Retina (tissue), 1 donor: ENCODE measurements at regions not wholly inside any gene's neighbourhood (a gene's known extent, or its start where the extent isn't known, plus 50 kb on each side); places are given as distances from the start of the nearest gene placed in this dataset.
A peak's percentile ranks its signal among the peaks of the same experiment; 100 is the strongest.

Experiments used
- DNase-seq: peaks from one replicate; pipeline ENCODE4 v3.0.0-alpha.2; 2016

DNA sequence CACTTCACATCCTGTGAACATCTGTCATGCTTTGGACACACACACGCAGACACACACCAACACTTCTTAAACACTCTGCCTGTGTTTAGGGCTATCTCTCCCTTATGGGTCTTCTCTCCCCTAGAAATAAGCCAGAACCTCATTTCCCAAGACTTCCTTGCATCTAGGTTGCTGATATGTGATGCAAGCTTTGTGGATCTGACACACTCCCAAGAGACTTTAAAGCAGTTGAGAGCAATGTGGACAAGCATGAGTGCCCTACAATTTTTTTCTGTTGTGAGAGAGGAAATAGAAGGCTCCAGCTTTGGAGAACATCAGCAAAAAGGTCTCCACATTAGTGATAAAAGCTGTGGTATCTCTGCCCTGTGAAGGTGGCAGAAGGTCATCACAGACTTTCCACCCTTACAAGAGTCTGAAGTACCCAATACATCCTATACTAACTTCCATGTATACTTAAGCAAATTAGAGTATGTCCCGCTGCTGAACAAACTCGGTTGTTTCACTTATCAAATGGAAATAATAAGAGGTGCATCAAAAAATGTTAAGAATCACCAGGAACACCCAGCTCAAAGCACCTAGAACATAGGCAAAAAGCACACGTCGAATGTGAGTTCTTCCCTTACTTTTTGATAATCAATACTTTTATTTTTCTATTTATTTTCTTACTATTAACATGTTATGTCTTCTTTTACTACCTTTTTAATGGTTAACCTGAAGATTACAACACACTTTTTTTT, 267.6 kb downstream of the SETD4 start:
- DNase-seq = no peak

- peak; percentile 68 for DNase-seq
Observed at GRCh38 chr21:35791541-35792325, 268.6 kb downstream of the SETD4 start.

DNA sequence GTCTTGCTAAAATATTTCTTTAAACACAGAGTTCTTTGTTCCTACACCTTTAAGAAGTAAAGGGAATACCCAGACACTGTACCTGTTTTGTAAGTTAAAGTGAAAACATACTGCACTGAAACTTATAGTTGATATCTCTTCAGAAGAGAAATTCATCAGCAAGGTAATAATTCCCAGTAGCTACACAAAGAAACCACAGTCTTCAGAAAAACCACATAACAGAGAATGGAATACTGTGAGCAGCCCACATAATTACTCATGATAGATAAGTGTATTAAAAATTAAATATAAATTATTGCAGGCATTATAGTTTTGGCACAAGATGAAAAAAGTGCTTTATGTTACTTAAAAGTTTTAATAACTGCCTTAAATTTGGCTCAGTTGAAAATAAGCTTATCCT, 276.6 kb downstream of the SETD4 start:
- DNase-seq = no peak

DNA sequence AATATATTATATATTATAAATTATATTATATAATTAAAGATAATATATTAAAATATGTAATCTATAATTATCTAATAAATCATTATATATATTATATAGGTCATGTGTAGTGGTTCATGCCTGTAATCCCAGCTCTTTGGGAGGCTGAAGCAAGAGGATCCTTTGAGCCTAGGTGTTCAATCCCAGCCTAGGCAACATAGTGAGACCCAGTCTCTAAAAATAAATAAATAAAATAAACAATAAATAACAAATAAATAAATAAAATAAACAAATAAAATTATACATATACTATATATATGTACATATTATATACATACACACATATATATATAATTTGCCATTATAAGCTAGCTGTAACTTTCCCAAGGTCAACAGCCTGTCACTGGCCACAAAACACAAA, 277.7 kb downstream of the SETD4 start:
- DNase-seq = no peak

DNA sequence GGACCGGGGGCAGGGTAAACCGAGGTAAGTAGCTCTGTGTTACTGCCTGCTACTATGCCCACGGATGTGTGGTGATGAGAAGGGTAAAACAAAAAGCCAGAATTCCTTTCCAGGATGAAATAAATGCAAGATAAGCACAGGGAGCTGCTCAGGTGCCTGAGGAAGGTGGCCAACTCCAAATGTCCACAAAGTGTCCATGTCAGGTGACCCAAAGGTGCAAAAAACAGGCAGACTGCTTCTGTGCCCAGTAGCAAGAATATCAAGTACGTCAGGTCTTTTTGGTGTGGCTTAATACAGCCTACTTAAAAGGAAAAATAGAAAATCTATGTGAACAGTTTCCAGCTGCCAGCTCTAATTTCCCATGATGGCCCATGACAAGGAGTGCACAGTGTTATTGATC, 279.3 kb downstream of the SETD4 start:
- DNase-seq = no peak

- DNase-seq = no peak
Observed at GRCh38 chr21:35779690-35780570, 280.4 kb downstream of the SETD4 start.

DNA sequence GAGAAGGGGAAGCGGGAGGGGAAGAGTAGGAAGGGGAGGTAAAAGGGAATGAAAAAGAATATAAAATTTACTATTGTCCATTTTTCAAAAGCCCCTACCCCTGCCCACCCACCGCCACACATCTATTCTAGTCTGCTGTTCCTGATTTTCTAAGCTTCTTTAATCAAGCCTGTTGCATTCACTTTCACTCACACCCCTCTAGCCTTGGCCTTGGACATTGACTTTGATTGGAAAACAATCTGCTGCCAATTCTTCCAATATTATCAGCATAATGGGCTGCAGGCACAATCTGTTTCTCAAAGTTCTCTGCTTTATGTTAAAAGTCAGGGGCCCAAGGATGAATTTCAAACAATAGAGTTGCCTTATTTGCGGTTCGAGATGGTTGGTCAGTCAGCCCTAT, 281.2 kb downstream of the SETD4 start:
- DNase-seq = no peak

DNA sequence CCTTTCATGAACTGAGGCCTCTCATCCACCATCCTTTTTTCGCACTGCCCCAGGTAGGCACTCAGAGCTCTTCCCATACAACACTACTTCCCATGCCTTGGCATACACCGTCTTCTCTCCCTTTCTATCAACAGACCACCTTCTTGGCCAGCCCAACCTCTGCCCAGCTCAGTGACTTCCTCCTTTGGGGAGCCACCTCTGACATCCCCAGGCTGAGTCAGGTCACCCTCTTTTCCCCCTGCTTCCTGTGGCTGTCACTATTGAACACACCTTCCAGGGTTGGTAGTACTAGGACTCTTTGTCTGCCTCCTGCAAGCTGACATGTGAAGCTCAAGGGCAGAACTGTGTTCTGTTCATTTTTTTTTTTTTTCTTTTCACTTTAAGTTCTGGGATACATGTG, 283.2 kb downstream of the SETD4 start:
- DNase-seq = no peak

- DNase-seq = no peak
Observed at GRCh38 chr21:35775778-35776544, 284.4 kb downstream of the SETD4 start.

DNA sequence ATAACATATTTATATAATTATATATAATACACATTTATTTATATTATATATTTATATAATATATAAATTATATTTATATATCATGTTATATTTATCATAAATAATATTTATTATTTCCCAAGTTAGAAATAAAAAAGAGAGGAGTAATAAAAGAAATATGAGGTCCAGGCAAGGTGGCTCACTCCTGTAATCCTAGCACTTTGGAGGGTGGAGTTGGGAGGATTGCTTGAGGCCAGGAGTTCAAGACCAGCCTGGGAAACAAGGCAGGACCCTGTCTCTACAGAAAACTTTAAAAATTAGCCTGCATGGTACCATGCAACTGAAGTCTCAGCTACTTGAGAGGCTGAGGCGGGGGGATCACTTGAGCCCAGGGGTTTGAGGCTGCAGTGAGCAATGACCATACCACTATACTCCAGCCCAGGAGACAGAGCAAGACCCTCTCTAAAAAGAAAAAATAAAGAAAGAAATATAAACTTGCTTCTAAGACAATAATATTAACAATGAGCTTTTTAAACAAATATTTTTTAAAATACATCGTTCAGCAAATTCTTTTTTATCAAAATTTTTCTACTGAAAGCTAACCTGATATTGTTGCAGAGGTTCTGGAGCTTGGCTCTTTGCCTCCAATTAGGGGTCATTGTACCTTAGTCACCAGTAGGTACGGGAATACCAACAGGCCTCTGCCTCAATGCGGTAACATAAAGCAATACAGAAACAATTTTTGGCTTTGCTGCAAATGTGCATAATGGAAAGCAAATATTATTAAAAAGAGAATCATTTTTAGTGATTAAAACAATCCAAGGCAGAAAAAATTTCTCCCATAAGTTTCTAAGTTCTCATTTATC, 290.0 kb downstream of the SETD4 start:
- no peak for DNase-seq

DNA sequence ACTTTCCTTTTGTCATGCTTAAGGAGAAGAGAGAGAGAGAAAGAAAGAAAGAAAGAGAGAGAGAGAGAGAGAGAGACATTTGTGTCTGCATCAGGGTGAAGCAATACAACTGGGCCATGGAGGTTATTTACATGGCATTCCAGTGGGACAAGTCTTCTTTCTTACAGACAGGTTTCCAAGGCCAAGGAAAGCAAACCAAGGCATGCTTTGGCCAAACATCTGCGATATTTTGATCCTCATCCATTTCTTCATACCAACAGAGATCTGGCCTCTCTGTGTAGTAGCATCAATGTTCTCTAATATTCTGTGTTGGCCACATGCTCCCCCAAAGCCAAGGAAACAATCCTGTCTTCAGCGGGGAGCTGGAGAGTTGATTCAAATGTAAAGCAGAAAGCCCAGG, 292.1 kb downstream of the SETD4 start:
- no peak for DNase-seq

DNA sequence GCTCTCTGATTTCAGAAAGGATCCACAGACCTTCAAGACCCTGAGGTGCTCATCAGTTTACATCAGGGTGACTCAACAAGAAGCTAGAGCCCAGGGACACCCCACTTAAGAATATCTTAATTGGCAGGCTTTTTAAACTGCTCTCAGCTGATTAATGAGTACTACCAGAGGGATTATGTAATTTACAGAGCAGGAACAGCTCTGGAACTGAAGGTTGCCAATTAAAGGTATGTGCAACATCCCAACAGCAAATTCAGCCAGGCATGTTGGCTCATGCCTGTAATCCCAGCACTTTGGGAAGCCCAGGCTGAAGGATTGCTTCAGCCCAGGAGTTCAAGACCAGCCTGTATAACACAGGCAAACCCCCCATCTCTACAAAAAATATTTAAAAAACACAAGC, 295.7 kb downstream of the SETD4 start:
- DNase-seq = no peak

DNA sequence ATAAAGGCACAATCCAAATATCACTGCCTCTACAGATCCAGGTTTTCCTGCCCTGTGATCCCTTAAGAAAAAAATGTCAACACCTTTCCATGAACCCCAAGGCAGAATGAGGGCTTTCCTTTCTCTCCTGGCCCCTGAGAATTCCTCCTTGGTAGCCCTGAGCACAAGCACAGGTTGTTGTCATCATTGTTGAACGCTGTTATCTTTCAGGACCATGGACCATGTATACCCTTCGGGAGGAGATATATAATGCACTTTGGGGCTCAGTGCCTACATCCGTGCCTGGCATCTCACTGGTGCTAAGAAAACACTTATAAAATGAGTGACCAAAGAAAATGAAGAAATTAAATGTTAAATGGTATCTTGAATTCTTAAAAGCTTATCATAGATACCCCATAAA, 296.2 kb downstream of the SETD4 start:
- no peak for DNase-seq

GRCh38 chr21:35754583-35754982, 305.7 kb downstream of the SETD4 start:
- no peak for DNase-seq

GRCh38 chr21:35753308-35753707, 307.0 kb downstream of the SETD4 start:
- no peak for DNase-seq

- DNase-seq = no peak
Observed at GRCh38 chr21:35751171-35751570, 309.2 kb downstream of the SETD4 start.

- no peak for DNase-seq
Observed at GRCh38 chr21:35749904-35750303, 310.4 kb downstream of the SETD4 start.

DNA sequence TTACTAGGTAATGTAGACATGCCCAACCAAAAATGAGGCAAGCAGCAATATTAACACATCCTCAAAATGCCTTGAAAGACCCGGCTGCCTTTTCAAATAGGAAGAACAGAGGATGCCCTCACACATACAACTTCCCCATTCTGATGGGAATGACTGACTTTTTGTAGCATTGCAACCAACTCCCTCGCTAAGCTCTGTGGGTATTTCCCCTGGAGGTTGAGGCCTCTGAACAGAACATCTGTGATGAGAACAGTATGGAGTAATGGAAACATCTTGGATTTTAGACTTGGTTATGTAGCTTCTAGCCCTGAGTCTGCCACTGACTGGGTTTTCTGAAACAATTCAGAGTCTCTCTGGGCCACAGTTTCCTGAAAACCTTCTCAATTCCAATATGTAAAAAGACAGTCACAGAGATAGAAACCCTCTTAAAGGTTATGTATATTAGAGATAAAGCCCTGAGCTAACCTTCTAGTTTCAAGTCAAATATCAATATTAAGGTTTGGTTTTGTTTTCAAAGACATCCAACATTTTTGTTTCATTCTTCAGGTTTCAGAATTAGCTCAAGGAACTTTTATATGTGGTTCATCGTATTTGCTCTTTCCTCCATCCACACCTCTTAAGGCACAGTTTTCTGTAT, 311.5 kb downstream of the SETD4 start:
- DNase-seq = no peak

GRCh38 chr21:35743571-35743970, 316.8 kb downstream of the SETD4 start:
- DNase-seq = no peak

DNA sequence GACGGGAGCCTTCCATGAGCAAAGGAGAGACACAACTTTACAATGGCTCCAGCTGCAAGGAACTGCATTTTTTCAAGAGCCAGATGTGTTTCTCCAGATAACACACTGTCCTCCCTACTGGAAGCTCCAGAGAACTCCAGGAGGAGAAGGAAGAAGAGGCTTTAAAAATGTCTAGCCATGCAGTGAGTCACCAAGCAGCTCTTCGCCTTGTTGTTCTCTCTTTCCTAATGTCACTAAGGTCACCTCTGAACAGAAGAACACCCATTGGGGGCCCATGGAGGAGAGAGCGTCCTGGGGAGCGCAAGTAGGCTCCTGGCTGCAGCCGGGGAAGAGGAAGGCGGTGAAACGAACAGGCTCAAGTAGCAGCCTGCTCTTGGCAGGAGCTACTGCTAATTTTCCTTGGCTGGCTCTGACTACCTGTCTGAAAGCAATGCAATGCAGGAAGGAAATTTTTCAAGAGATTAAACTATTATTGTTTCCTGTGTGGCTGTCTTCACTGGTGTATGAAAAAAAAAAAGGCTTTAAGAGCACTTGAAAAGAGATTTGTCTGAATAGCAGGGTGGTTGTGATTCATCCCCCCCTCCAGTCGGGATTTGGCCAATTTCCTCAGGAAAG, 321.9 kb downstream of the SETD4 start:
- DNase-seq = no peak

DNA sequence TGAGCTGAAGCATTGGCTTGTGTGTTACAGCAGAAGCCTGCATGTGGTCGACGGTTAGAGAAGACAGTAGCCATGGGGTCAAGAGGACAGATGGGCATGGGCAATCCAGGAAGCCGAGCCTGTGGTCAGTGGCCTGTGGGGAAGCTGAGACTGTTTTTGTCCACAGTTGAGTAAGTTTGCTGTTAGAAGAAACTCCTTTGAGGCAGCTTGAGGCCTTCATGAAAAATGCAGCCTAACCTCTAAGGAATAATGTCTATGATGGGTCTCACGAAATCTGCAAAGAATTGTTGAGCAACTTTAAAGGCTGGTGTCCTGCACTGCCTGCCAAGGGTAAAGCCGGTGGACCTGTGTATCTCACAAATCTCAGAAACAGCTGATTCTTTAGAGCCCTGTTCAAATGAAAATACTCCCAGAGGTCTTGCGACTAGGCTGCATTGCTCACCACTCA, 322.4 kb downstream of the SETD4 start:
- DNase-seq = no peak
